ENCODE measurements at regions not wholly inside any gene's neighbourhood (a gene's known extent, or its start where the extent isn't known, plus 50 kb on each side); places are given as distances from the start of the nearest gene placed in this dataset.

GRCh38 chr11:129292092-129292491 lies 83.6 kb upstream of the BARX2 start:
- DNase-seq (ENCODE audit: low spot score): no peak

GRCh38 chr11:129291546-129291945 lies 84.1 kb upstream of the BARX2 start:
- no peak for DNase-seq (ENCODE audit: low spot score)

GRCh38 chr11:129290966-129291365 lies 84.7 kb upstream of the BARX2 start:
- DNase-seq (ENCODE audit: low spot score): no peak

- no peak for DNase-seq (ENCODE audit: low spot score)
Observed at GRCh38 chr11:129289350-129290040, 86.2 kb upstream of the BARX2 start.

- no peak for DNase-seq (ENCODE audit: low spot score)
Observed at GRCh38 chr11:129287920-129288319, 87.7 kb upstream of the BARX2 start.

- no peak for DNase-seq (ENCODE audit: low spot score)
Observed at GRCh38 chr11:129286813-129287212, 88.8 kb upstream of the BARX2 start.

GRCh38 chr11:129285402-129285786 lies 90.3 kb upstream of the BARX2 start:
- no peak for DNase-seq (ENCODE audit: low spot score)

- peak; percentile 55 for DNase-seq (ENCODE audit: low spot score)
Observed at GRCh38 chr11:129283141-129283540, 91.0 kb upstream of the ARHGAP32 start.

- DNase-seq (ENCODE audit: low spot score): no peak
Observed at GRCh38 chr11:129282634-129283033, 90.5 kb upstream of the ARHGAP32 start.

- no peak for DNase-seq (ENCODE audit: low spot score)
Observed at GRCh38 chr11:129281471-129282415, 89.6 kb upstream of the ARHGAP32 start.

- no peak for DNase-seq (ENCODE audit: low spot score)
Observed at GRCh38 chr11:129280027-129280811, 88.1 kb upstream of the ARHGAP32 start.

GRCh38 chr11:129279326-129280026 lies 87.4 kb upstream of the ARHGAP32 start:
- peak; percentile 70 for DNase-seq (ENCODE audit: low spot score)

- no peak for DNase-seq (ENCODE audit: low spot score)
Observed at GRCh38 chr11:129278586-129279319, 86.6 kb upstream of the ARHGAP32 start.

GRCh38 chr11:129277198-129277843 lies 85.2 kb upstream of the ARHGAP32 start:
- no peak for DNase-seq (ENCODE audit: low spot score)

GRCh38 chr11:129275828-129276227 lies 83.7 kb upstream of the ARHGAP32 start:
- no peak for DNase-seq (ENCODE audit: low spot score)

- no peak for DNase-seq (ENCODE audit: low spot score)
Observed at GRCh38 chr11:129273944-129274711, 82.0 kb upstream of the ARHGAP32 start.

- no peak for DNase-seq (ENCODE audit: low spot score)
Observed at GRCh38 chr11:129273322-129273721, 81.2 kb upstream of the ARHGAP32 start.

- DNase-seq (ENCODE audit: low spot score): no peak
Observed at GRCh38 chr11:129271030-129271429, 78.9 kb upstream of the ARHGAP32 start.

GRCh38 chr11:129270446-129270845 lies 78.3 kb upstream of the ARHGAP32 start:
- no peak for DNase-seq (ENCODE audit: low spot score)

- DNase-seq (ENCODE audit: low spot score): no peak
Observed at GRCh38 chr11:129268371-129268770, 76.2 kb upstream of the ARHGAP32 start.
